Right lobe of liver (tissue), 6 donors: ENCODE measurements at regions not wholly inside any gene's neighbourhood (a gene's known extent, or its start where the extent isn't known, plus 50 kb on each side); places are given as distances from the start of the nearest gene placed in this dataset.

Experiments
- ATAC-seq, 4 donors: fragments of 200-7000 bp; cut with Tn5 transposase; one replicate each; pipeline ENCODE4 v1.9.1; 2020; ENCODE audit warnings: mild to moderate bottlenecking in 4 of 4, moderate library complexity in 4 of 4
- DNase-seq, 3 donors: peaks; one replicate each; pipeline ENCODE4 v3.0.0-alpha.2; 2020
- H3K27ac ChIP-seq, 3 donors: fragments of 200-600 bp; one replicate each; pipeline ENCODE4 v1.8.0; 2022
- H3K27me3 ChIP-seq, 2 donors: fragments of 200-600 bp; one replicate each; pipeline ENCODE4 v1.8.0; 2022
- H3K36me3 ChIP-seq, 4 donors: fragments of 200-600 bp; sonication (generic) in 1 of 4; one replicate each; pipeline versions ENCODE4 v1.5.1 to v1.8.0; 2017 to 2022; ENCODE audit warnings: control low read depth in 1 of 4
- H3K4me1 ChIP-seq, 4 donors: fragments of 200-600 bp; sonication (generic) in 1 of 4; one replicate each; pipeline versions ENCODE4 v1.5.1 to v1.8.0; 2017 to 2022; ENCODE audit warnings: control low read depth in 1 of 4
- H3K4me3 ChIP-seq, 3 donors: fragments of 200-600 bp; one replicate each; pipeline ENCODE4 v1.8.0; 2022
- H3K9me3 ChIP-seq, 4 donors: fragments of 200-600 bp; sonication (generic) in 1 of 4; one replicate each; pipeline versions ENCODE4 v1.5.1 to v1.8.0; 2017 to 2022; ENCODE audit warnings: control low read depth in 1 of 4
- CTCF ChIP-seq, 4 donors: fragments of 200-600 bp in 3 of 4; fragments of 450-650 bp in 1 of 4; IDR thresholded peaks; one replicate each; pipeline versions ENCODE4 v1.5.1 to v1.8.0; 2016 to 2022; ENCODE audit warnings: antibody characterized with exemption in 4 of 4, mild to moderate bottlenecking in 2 of 4
- POLR2A ChIP-seq: fragments of 450-650 bp; IDR thresholded peaks from one replicate; pipeline ENCODE4 v1.6.1; 2017; ENCODE audit warnings: antibody characterized with exemption, mild to moderate bottlenecking
- WGBS: methylation state at CpG from one replicate; pipeline ENCODE4 v1.1.6; 2018; ENCODE audit warnings: low coverage, low lambda C conversion rate; ENCODE audit not compliant: insufficient coverage; ENCODE audit errors: missing lambda C conversion rate; 5-methylcytosine and 5-hydroxymethylcytosine counted together
- intact Hi-C, 2 donors: fragments of 100-400 bp; cut with DNase I; formaldehyde crosslinking; loops; one replicate each; pipeline versions ENCODE4 v1.11.2 to v1.14.1; 2022
- donor health status: DM: no; HTN: yes; CAD: no.
- donor health status: DM: no; HTN: no; CAD: no.
- donor health status: DM: no; HTN: no; CAD: no.
- donor health status: DM: no; HTN: yes; CAD: no.
- donor health status: DM: no; HTN: yes; CAD: no.

- no peak for DNase-seq
- WGBS = 77% methylated on average over 2 of the region's 2 CpGs
- Histone ChIP-seq H3K27me3 (no peaks in the 10 kb centered on the region), H3K27ac (no peak overlapping the region), H3K9me3 (no peaks in the 10 kb centered on the region), H3K36me3 (no peaks in the 10 kb centered on the region), H3K4me1 (no peaks in the 10 kb centered on the region), H3K4me3 (no peak overlapping the region)
- no peak for TF ChIP-seq CTCF (IDR thresholded peaks at IDR 0.05)
- no peak for TF ChIP-seq POLR2A
- intact Hi-C loops = no loop called here
- ATAC-seq = no peak
Observed at GRCh38 chr4:155077452-155078229, 130.8 kb upstream of the NPY2R start.

- DNase-seq = no peak
- no peak for ATAC-seq
- Histone ChIP-seq H3K27ac (no peak overlapping the region), H3K27me3 (no peaks in the 10 kb centered on the region), H3K4me3 (no peak overlapping the region), H3K4me1 (no peaks in the 10 kb centered on the region), H3K9me3 (no peaks in the 10 kb centered on the region), H3K36me3 (no peaks in the 10 kb centered on the region)
- intact Hi-C loops = no loop called here
- TF ChIP-seq POLR2A (no peak), CTCF (IDR thresholded peaks at IDR 0.05) (no peak)
Observed at GRCh38 chr4:155079871-155080270, 128.6 kb upstream of the NPY2R start.

GRCh38 chr4:155081222-155081621 lies 127.2 kb upstream of the NPY2R start:
- H3K4me1 ChIP-seq = no peaks in the 10 kb centered on the region
- intact Hi-C loops = no loop called here
- WGBS = 66% methylated on average over 3 of the region's 3 CpGs
- no peaks in the 10 kb centered on the region for H3K27me3 ChIP-seq
- H3K36me3 ChIP-seq = no peaks in the 10 kb centered on the region
- DNase-seq (no peak), ATAC-seq (no peak)
- TF ChIP-seq POLR2A (no peak), CTCF (IDR thresholded peaks at IDR 0.05) (no peak)
- H3K9me3 ChIP-seq = no peaks in the 10 kb centered on the region
- no peak overlapping the region for H3K27ac ChIP-seq
- no peak overlapping the region for H3K4me3 ChIP-seq

- no peaks in the 10 kb centered on the region for H3K27me3 ChIP-seq
- H3K27ac ChIP-seq = no peak overlapping the region
- no peak for DNase-seq
- intact Hi-C loops = no loop called here
- ATAC-seq = no peak
- H3K4me1 ChIP-seq = no peaks in the 10 kb centered on the region
- no peaks in the 10 kb centered on the region for H3K36me3 ChIP-seq
- H3K4me3 ChIP-seq = no peak overlapping the region
- no peaks in the 10 kb centered on the region for H3K9me3 ChIP-seq
- TF ChIP-seq POLR2A (no peak), CTCF (IDR thresholded peaks at IDR 0.05) (no peak)
- 32% methylated on average over 3 of the region's 3 CpGs for WGBS
Observed at GRCh38 chr4:155085843-155086530, 122.4 kb upstream of the NPY2R start.
